ENCODE measurements at regions not wholly inside any gene's neighbourhood (a gene's known extent, or its start where the extent isn't known, plus 50 kb on each side); places are given as distances from the start of the nearest gene placed in this dataset.

GRCh38 chr7:46203926-46204325 lies 282.9 kb upstream of the IGFBP3 start:
- TF ChIP-seq EZH2 (IDR thresholded peaks at IDR 0.05; ENCODE audit: insufficient read depth, low read length) (no peak), CTCF (IDR thresholded peaks at IDR 0.05; ENCODE audit: insufficient read depth, low read depth, low read length) (no peak)
